HL-60 (cell line): ENCODE measurements at regions not wholly inside any gene's neighbourhood (a gene's known extent, or its start where the extent isn't known, plus 50 kb on each side); places are given as distances from the start of the nearest gene placed in this dataset.

ENCODE experiments used
- DNase-seq, 2 experiments: peaks; one replicate each; pipeline ENCODE4 v3.0.0-alpha.2; 2010 to 2020; ENCODE audit warnings: low read depth in 1 of 2, low spot score in 1 of 2
- H3K27ac ChIP-seq: fragments of 250-450 bp; sonication (Bioruptor Pico); replicated peaks from 2 replicates; pipeline ENCODE4 v1.5.1; 2020; ENCODE audit warnings: mild to moderate bottlenecking, moderate library complexity
- H3K27me3 ChIP-seq: fragments of 250-450 bp; sonication (Bioruptor Pico); 2 replicates; pipeline ENCODE4 v1.5.1; 2021; ENCODE audit warnings: mild to moderate bottlenecking, moderate library complexity; ENCODE audit not compliant: insufficient read depth, poor library complexity, severe bottlenecking
- H3K4me3 ChIP-seq: replicated peaks from 2 replicates; pipeline ENCODE4 v1.5.1; 2011; ENCODE audit warnings: mild to moderate bottlenecking, control low read depth, low read length; ENCODE audit not compliant: insufficient read depth
- GABPA ChIP-seq: IDR thresholded peaks from 2 replicates; pipeline ENCODE4 v1.6.1; 2012; ENCODE audit warnings: low read depth
- POLR2AphosphoS5 ChIP-seq: IDR thresholded peaks from 2 replicates; pipeline ENCODE4 v1.6.1; 2012; ENCODE audit warnings: low read depth
- SPI1 ChIP-seq: IDR thresholded peaks from 2 replicates; pipeline ENCODE4 v1.6.1; 2012; ENCODE audit warnings: low read depth, mild to moderate bottlenecking, borderline replicate concordance
- TF ChIP-seq, protein P1 (sequence below): IDR thresholded peaks from 2 replicates; pipeline ENCODE4 v1.6.1; 2012; ENCODE audit warnings: low read depth; ENCODE audit not compliant: insufficient replicate concordance
- TF ChIP-seq, protein P2 (sequence below): IDR thresholded peaks from one replicate; pipeline ENCODE4 v1.5.1; 2011; ENCODE audit warnings: low read length, control low read depth, inconsistent platforms; ENCODE audit not compliant: insufficient read depth

DNA sequence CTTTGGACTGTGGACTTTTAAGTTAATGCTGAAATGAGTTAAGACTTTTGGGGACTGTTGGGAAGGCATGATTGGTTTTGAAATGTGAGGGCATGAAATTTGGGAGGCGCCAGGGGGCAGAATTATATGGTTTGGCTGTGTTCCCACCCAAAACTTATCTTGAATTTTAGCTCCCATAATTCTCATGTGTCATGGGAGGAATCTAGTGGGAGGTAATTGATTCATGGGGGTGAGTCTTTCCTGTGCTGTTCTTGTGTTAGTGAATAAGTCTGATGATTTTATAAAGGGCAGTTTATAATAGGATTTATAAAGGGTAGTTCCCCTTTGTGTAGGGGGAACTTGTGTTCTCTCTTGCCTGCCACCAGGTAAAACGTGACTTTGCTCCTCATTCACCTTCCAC is 235.5 kb upstream of the CDH18 start:
- no peak for DNase-seq
- Histone ChIP-seq H3K27ac (no peak overlapping the region), H3K27me3 (no peaks in the 10 kb centered on the region), H3K4me3 (no peak overlapping the region)
- TF ChIP-seq SPI1 (no peak), POLR2AphosphoS5 (no peak), GABPA (no peak)
- TF ChIP-seq, protein P1, sequence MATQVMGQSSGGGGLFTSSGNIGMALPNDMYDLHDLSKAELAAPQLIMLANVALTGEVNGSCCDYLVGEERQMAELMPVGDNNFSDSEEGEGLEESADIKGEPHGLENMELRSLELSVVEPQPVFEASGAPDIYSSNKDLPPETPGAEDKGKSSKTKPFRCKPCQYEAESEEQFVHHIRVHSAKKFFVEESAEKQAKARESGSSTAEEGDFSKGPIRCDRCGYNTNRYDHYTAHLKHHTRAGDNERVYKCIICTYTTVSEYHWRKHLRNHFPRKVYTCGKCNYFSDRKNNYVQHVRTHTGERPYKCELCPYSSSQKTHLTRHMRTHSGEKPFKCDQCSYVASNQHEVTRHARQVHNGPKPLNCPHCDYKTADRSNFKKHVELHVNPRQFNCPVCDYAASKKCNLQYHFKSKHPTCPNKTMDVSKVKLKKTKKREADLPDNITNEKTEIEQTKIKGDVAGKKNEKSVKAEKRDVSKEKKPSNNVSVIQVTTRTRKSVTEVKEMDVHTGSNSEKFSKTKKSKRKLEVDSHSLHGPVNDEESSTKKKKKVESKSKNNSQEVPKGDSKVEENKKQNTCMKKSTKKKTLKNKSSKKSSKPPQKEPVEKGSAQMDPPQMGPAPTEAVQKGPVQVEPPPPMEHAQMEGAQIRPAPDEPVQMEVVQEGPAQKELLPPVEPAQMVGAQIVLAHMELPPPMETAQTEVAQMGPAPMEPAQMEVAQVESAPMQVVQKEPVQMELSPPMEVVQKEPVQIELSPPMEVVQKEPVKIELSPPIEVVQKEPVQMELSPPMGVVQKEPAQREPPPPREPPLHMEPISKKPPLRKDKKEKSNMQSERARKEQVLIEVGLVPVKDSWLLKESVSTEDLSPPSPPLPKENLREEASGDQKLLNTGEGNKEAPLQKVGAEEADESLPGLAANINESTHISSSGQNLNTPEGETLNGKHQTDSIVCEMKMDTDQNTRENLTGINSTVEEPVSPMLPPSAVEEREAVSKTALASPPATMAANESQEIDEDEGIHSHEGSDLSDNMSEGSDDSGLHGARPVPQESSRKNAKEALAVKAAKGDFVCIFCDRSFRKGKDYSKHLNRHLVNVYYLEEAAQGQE: no peak
- TF ChIP-seq, protein P2, sequence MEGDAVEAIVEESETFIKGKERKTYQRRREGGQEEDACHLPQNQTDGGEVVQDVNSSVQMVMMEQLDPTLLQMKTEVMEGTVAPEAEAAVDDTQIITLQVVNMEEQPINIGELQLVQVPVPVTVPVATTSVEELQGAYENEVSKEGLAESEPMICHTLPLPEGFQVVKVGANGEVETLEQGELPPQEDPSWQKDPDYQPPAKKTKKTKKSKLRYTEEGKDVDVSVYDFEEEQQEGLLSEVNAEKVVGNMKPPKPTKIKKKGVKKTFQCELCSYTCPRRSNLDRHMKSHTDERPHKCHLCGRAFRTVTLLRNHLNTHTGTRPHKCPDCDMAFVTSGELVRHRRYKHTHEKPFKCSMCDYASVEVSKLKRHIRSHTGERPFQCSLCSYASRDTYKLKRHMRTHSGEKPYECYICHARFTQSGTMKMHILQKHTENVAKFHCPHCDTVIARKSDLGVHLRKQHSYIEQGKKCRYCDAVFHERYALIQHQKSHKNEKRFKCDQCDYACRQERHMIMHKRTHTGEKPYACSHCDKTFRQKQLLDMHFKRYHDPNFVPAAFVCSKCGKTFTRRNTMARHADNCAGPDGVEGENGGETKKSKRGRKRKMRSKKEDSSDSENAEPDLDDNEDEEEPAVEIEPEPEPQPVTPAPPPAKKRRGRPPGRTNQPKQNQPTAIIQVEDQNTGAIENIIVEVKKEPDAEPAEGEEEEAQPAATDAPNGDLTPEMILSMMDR: no peak

DNA sequence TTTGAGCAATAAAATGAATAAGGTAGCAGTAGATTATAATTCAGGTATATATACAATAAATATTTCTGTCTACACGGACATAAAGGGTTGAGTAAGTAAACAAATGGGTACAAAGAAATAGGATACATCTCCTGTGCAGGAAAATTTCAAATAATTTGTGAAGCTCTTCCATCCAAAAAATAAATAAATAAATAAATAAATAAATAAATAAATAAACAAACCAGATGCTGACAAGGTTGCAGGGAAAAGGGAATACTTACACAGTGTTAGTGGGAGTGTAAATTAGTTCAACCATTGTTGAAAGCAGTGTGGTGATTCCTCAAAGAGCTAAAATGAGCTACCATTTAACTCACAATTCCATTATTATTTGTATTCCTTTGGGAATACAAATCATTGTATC is 227.3 kb upstream of the CDH18 start:
- Histone ChIP-seq H3K27me3 (no peaks in the 10 kb centered on the region), H3K27ac (no peak overlapping the region), H3K4me3 (no peak overlapping the region)
- TF ChIP-seq, protein P2: no peak
- TF ChIP-seq, protein P1: no peak
- TF ChIP-seq GABPA (no peak), POLR2AphosphoS5 (no peak), SPI1 (no peak)
- no peak for DNase-seq

DNA sequence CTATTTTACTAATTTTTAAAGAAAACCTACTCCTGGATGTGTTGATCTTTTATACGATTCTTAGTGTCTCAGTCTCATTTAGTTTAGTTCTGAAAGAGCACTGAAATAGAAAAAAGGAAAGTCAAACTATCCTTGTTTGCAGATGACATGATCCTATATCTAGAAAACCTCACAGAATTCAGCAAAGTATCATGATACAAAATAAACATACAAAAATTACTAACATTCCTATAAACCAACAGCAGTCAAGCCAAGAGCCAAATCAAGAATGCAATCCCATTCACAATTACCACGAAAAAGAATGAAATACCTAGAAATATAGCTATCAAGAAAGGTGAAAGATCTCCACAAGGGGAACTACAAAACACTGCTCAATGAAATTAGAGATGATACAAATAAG is 225.8 kb upstream of the CDH18 start:
- no peak overlapping the region for H3K27ac ChIP-seq
- no peak for TF ChIP-seq SPI1
- TF ChIP-seq, protein P2: no peak
- TF ChIP-seq, protein P1: no peak
- no peak for TF ChIP-seq GABPA
- TF ChIP-seq POLR2AphosphoS5: no peak
- H3K27me3 ChIP-seq: no peaks in the 10 kb centered on the region
- no peak for DNase-seq
- no peak overlapping the region for H3K4me3 ChIP-seq
